Keratinocyte (primary cell): ENCODE measurements at regions not wholly inside any gene's neighbourhood (a gene's known extent, or its start where the extent isn't known, plus 50 kb on each side); places are given as distances from the start of the nearest gene placed in this dataset.
A peak's percentile ranks its signal among the peaks of the same experiment; 100 is the strongest.

ENCODE experiments used
- DNase-seq: peaks from one replicate; pipeline ENCODE4 v3.0.0-alpha.2; 2011; ENCODE audit warnings: low read depth, missing footprints, low spot score
- FAIRE-seq: peaks from 2 replicates; lab custom pipeline; 2011; peaks lifted over from hg19 to GRCh38; lab: Jason Lieb, UNC
- H2AFZ ChIP-seq: 2 replicates; pipeline ENCODE4 v1.6.0; 2012; ENCODE audit warnings: low read length, control low read depth, inconsistent platforms; ENCODE audit not compliant: control insufficient read depth
- H3K27ac ChIP-seq: 2 replicates; pipeline ENCODE4 v1.5.1; 2011; ENCODE audit warnings: low read length; ENCODE audit not compliant: control insufficient read depth, insufficient read depth
- H3K27me3 ChIP-seq: 3 replicates; pipeline ENCODE4 v1.6.0; 2011; ENCODE audit warnings: low read length; ENCODE audit not compliant: control insufficient read depth, insufficient read depth; ENCODE audit errors: extremely low read depth
- H3K36me3 ChIP-seq, 2 experiments: 2 replicates in 1 of 2; 3 replicates in 1 of 2; pipeline ENCODE4 v1.5.1; 2011; ENCODE audit warnings: low read length in 2 of 2, mild to moderate bottlenecking in 1 of 2; ENCODE audit not compliant: control insufficient read depth in 2 of 2, insufficient read depth in 2 of 2; ENCODE audit errors: extremely low read depth in 1 of 2
- H3K4me1 ChIP-seq: 3 replicates; pipeline ENCODE4 v1.5.1; 2011; ENCODE audit warnings: low read length; ENCODE audit not compliant: control insufficient read depth, insufficient read depth; ENCODE audit errors: extremely low read depth
- H3K4me2 ChIP-seq: 3 replicates; pipeline ENCODE4 v1.6.0; 2011; ENCODE audit warnings: low read depth, low read length; ENCODE audit not compliant: control insufficient read depth, insufficient read depth; ENCODE audit errors: extremely low read depth
- H3K4me3 ChIP-seq, 3 experiments: fragments of 200-600 bp in 1 of 3; sonication (generic) in 1 of 3; 2 replicates in 2 of 3; 3 replicates in 1 of 3; pipeline ENCODE4 v1.5.1; 2011 to 2016; ENCODE audit warnings: low read length in 3 of 3, mild to moderate bottlenecking in 3 of 3, control low read depth in 2 of 3, inconsistent platforms in 1 of 3, low read depth in 1 of 3, mixed read lengths in 1 of 3, mixed run types in 1 of 3, moderate library complexity in 1 of 3; ENCODE audit not compliant: control insufficient read depth in 2 of 3, insufficient read depth in 2 of 3; ENCODE audit errors: extremely low read depth in 1 of 3
- H3K79me2 ChIP-seq: 2 replicates; pipeline ENCODE4 v1.6.0; 2012; ENCODE audit warnings: low read length; ENCODE audit not compliant: control insufficient read depth, insufficient read depth
- H3K9ac ChIP-seq: 3 replicates; pipeline ENCODE4 v1.6.0; 2011; ENCODE audit warnings: low read length; ENCODE audit not compliant: control insufficient read depth, insufficient read depth; ENCODE audit errors: extremely low read depth
- H3K9me1 ChIP-seq: 3 replicates; pipeline ENCODE4 v1.6.0; 2011; ENCODE audit warnings: low read length; ENCODE audit not compliant: control insufficient read depth, insufficient read depth; ENCODE audit errors: extremely low read depth
- H3K9me3 ChIP-seq: 2 replicates; pipeline ENCODE4 v1.5.1; 2012; ENCODE audit warnings: low read depth, low read length; ENCODE audit not compliant: control insufficient read depth
- H4K20me1 ChIP-seq: 3 replicates; pipeline ENCODE4 v1.6.0; 2011; ENCODE audit warnings: low read length; ENCODE audit not compliant: control insufficient read depth, insufficient read depth; ENCODE audit errors: extremely low read depth
- CTCF ChIP-seq, 3 experiments: IDR thresholded peaks in 1 of 3; conservative IDR thresholded peaks in 1 of 3; optimal IDR thresholded peaks in 1 of 3; 2 replicates in 2 of 3; 3 replicates in 1 of 3; pipeline versions ENCODE3 to v1.5.1; 2011; ENCODE audit warnings: low read length in 3 of 3, mild to moderate bottlenecking in 3 of 3, moderate library complexity in 2 of 3, control low read depth in 1 of 3, inconsistent platforms in 1 of 3; ENCODE audit not compliant: insufficient read depth in 2 of 3; ENCODE audit errors: extremely low read depth in 1 of 3
- EZH2 ChIP-seq: IDR thresholded peaks from one replicate; pipeline ENCODE4 v1.6.1; 2012; ENCODE audit warnings: inconsistent platforms, mild to moderate bottlenecking, low read length, moderate library complexity
- dilution Hi-C: fragments of 300-500 bp; cut with MboI; formaldehyde crosslinking; loops from one replicate; pipeline ENCODE4 v1.7.0; 2020; ENCODE audit warnings: low sequenced_read_pairs; ENCODE audit not compliant: extremely low pct_ligation_motif_present

DNA sequence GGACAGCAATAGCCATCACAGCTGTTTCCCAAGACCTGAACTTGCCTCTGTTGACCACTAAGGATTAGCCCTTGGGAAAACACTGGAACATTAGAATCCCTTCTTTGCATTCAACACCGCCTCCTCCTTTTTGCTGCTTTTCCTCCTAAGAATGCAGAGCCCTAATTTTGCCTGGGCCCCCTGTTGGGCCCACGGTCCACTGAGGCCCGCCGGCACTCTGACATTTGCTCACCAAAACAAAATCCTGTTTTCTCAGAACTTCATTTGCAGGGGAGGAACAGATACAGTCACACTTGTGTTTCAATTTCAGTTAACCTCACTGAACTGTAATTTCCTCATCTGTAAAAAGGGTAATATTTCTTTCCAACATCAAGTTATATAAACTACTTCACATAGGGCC, 116.0 kb upstream of the JARID2 start:
- H3K9ac ChIP-seq = no peak overlapping the region
- no peaks in the 10 kb centered on the region for H3K9me1 ChIP-seq
- no peak for DNase-seq
- H3K4me3 ChIP-seq = no peak overlapping the region
- H3K27ac ChIP-seq = no peak overlapping the region
- H4K20me1 ChIP-seq = no peaks in the 10 kb centered on the region
- no peaks in the 10 kb centered on the region for H3K79me2 ChIP-seq
- H3K36me3 ChIP-seq = no peaks in the 10 kb centered on the region
- no peak overlapping the region for H3K4me2 ChIP-seq
- H3K9me3 ChIP-seq = no peaks in the 10 kb centered on the region
- TF ChIP-seq CTCF (optimal IDR thresholded peaks at IDR 0.05 in 1 of 3, IDR thresholded peaks at IDR 0.05 in 1 of 3, conservative IDR thresholded peaks at IDR 0.05 in 1 of 3; ENCODE audit: extremely low read depth in 1 of 3, insufficient read depth in 2 of 3, low read length in 3 of 3) (no peak), EZH2 (no peak)
- H2AFZ ChIP-seq = peak overlapping the region; percentile 10
- dilution Hi-C loops = no loop called here
- no peak for FAIRE-seq
- H3K27me3 ChIP-seq = no peaks in the 10 kb centered on the region
- H3K4me1 ChIP-seq = peaks cover 25% of the 10 kb centered on the region

DNA sequence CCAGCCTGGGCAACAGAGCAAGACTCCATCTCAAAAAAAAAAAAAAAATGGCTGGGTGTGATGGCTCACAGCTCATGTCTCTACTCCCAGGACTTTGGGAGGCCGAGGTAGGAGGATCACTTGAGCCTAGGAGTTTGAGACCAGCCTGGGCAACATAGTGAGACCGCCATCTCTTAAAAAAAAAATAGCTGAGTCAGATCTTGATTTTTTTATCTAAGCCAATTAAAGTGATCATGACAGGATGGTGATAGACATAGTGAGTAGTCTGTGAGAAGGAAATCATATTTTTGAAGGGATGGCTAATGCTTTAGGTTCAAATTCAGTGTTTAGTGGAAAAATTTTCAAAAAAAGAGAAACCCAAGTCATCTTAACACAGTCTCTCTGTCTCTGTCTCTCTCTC, 114.6 kb upstream of the JARID2 start:
- Histone ChIP-seq H3K4me3 (no peak overlapping the region), H3K9me1 (no peaks in the 10 kb centered on the region), H3K9me3 (no peaks in the 10 kb centered on the region), H3K9ac (no peak overlapping the region), H3K79me2 (no peaks in the 10 kb centered on the region), H3K4me2 (no peak overlapping the region), H4K20me1 (no peaks in the 10 kb centered on the region), H3K36me3 (no peaks in the 10 kb centered on the region), H2AFZ (no peak overlapping the region), H3K27me3 (no peaks in the 10 kb centered on the region), H3K4me1 (peaks cover 25% of the 10 kb centered on the region), H3K27ac (no peak overlapping the region)
- FAIRE-seq = no peak
- no peak for DNase-seq
- dilution Hi-C loops = no loop called here
- no peak for TF ChIP-seq EZH2
- TF ChIP-seq CTCF (optimal IDR thresholded peaks at IDR 0.05 in 1 of 3, IDR thresholded peaks at IDR 0.05 in 1 of 3, conservative IDR thresholded peaks at IDR 0.05 in 1 of 3; ENCODE audit: extremely low read depth in 1 of 3, insufficient read depth in 2 of 3, low read length in 3 of 3) = no peak
